NCI-H128 (cell line): ENCODE measurements at regions not wholly inside any gene's neighbourhood (a gene's known extent, or its start where the extent isn't known, plus 50 kb on each side); places are given as distances from the start of the nearest gene placed in this dataset.
"Not testable (repeated sequence)": the region's sequence is repeated elsewhere in the genome, so short reads cannot be mapped to it uniquely, and the experiment has no call there.

Experiments
- DNase-seq: peaks from one replicate; lab custom pipeline; 2025; ENCODE audit not compliant: unreplicated experiment; lab: John Stamatoyannopoulos, UW

DNA sequence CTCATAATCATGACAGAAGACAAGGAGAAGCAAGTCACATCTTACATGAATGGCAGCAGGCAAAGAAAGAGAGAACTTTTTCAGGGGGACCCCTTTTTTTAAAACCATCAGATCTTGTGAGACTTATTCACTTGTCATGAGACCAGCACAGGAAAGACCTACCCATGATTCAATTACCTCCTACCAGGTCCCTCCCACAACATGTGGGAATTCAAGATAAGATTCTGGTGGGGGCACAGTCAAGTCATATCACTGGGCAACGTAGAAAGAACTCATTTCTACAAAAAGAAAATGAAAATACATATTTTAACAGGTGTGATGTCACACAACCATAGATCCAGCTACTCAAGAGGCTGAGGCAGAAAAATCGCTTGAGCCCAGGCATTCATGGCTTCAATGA is 304.1 kb downstream of the IPMK start:
- DNase-seq = no peak

DNA sequence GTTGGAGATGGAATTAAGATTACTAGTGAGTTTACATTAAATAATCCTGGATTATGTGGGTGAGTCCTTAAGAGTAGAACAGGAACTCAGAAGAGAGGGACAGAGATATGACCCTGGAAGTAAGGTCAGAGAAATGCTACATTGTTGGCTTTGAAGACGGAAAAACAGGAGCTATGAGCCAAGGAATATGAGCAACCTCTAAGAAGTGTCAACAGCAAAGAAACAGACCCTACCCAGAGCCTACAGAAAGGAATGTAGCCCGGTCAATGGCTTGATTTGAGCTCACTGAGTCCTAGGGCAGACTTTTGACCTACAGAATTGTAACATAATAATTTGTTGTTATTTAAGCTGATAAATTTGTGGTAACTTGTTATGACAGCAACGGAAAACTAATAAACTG is 304.9 kb downstream of the IPMK start:
- no peak for DNase-seq

DNA sequence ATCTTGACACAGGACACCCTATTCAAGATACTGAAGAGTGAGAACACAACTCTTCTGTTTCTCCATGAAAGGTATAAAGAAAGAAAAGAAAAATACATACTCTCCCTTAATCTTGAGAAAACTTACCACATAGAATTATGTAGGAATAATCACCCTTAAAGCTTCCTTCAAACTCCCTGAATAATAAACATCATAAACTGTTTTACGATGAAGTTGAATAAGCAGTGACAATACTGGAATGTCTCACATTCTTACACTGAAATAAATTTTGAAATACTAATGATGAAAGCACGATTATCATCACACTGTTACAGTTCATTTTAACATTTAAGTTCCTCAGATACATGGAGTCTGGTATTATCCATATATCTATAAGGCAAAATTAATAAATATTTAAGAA is 306.2 kb downstream of the IPMK start:
- DNase-seq = no peak

DNA sequence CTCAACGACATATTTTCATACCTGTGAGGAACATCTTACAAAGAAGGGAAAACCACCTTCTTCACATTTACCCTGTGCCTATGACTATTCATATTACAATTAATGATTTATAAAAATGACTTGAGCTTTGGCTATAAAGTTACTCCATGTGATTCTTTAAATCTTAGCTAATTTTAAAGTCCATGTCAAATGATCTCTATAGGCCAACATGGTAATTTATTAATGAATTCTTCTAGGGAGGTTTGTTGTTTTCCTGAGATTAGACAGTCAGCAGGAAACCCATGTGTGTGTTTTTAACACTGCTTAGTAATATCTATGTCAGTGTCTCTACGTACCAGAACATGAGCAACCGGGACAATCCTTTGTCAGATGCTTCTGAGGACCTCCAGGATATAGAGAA is 307.3 kb downstream of the IPMK start:
- DNase-seq = no peak

DNA sequence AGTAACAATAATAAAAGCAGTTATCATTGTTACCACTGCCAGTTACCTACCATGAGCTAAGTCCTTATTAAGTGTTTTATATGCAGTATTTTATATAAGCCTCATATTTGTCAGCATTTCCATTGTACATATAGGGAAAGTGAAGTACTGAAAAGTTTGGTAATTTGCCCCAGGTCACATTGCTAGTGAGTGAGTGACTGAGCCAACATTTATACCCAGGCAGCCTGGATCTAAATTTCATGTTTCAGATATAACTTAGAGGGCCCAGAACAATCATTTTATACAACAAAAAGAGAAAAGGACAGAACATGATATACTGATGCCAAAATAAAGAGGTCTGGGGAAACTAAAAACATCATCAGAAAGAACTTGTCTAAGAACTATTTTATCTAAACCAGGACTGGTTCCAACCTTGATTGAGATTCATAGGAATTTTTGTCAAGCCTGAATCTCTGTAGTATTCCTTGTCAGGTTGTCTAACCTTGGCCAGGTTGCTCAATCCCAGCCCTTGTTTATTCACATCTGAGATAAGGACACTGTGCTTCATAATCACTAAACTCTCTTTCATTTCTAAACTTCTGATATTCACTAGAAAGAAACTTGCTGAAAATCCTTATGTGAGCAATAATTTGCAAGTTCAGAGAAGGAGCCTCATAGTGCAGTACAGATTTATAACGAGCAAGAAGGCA is 308.2 kb downstream of the IPMK start:
- no peak for DNase-seq

DNA sequence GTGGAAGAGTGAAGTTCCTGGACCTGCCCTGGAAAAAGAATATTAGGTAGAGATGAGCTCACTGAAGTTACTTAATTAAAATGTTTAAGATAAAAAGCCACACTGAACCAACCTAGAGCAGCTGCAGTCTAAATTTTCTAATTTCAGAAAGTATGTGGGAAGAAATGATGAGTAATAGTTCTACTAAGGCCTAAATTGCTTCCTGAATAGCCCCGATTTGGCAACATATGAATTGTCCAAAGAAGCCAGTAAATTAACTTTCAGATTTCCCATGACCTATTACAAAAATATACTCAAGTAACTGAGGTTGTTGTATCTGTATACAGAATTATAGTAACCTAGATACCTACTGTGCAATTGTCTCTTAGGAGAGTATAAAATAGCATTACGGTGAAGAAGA is 312.6 kb downstream of the IPMK start:
- no peak for DNase-seq

DNA sequence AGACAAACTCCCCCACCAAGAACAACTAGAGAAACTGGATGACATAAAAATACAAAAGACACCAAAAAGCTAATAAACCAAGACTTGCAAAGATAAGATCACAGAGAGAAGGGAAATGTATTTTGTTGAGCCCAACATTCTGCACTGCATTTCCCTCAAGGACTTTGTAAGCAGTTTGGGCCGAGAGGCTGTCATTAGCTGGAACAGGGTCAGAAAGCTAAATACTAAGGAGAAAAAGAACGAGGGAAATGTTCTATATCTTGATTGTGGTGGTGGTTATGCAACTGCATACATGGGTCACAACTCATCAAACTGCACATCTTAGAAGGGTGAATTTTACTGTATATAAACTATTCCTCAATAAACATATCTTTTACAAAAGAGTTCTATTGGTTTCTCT is 315.0 kb downstream of the IPMK start:
- no peak for DNase-seq

DNA sequence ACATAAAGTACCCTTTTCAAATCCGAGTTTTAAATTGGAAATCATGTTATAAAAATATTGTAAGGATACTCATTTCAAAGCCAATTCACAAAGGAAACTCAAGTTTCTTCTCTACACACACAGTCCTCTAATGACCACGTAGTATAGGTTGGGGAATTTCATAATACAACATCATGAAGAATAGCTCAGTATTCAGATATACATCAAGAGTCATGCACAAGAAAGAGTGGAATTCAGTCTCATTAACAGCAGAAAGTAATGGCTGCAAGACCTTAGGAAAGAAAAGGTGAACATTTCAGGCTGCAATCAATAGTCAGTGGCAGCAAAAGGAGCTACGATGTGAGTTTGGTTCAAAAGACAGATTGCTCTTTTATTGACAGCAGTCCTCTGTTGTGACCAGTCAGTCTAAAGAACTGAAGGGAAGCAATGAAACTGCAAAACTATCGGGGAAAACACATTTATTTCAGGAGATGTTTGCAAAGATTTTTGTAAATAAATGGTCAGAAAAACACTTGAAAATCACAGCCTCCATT is 317.2 kb downstream of the IPMK start:
- DNase-seq = no peak

DNA sequence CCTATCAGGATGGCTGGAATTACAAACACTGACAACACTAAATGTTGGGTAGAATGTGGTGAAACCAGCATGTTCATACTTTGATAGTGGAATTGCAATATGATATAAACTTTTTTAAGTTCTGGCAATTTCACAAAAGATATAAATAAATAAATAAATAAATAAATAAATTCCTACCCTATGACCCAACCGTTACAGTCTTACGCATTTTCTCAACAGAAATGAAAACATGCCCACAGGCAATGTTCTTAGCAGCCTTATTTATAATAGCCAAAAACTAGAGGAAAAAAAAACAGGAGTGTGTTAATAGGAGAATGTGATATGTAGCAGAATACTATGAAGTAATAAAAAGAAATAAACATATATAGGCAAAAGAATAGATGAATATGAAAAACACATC is 318.9 kb downstream of the IPMK start:
- DNase-seq = no peak

DNA sequence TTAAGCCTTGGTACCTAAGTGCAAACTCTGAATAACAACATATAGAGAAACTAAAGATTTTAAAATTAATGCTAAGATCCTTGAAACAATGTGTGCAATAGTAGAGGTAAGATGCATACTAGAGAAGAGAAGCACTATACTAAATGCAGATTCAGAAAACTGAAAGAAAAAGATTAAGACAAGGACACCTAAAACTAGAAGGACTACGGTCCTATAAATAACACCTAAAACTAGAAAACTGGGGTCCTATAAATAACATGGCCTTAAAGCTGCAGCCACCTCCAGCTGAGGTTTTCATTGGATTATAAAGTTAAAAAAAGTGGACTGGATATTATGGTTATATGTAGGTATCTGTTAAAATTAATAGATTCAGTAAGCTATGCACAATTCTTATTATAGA is 320.9 kb downstream of the IPMK start:
- DNase-seq = no peak

DNA sequence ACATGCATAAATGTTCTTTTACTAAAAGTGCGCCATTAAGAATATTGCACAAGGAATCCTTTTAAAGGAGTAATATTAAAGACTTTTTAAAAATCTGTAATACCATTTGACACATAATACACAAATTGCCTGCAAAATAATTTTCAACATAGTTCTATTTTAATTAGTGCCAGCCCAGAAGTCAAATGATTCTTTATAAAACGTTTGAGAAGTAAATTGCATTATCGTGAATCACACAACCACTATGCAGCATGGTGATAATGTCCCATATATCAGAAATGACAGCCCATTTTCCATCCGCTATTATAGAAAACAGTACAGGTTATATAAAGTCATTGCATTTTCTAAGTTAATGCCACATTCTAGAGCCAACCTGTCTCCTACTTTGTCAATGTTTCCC is 324.0 kb downstream of the IPMK start:
- DNase-seq = no peak

DNA sequence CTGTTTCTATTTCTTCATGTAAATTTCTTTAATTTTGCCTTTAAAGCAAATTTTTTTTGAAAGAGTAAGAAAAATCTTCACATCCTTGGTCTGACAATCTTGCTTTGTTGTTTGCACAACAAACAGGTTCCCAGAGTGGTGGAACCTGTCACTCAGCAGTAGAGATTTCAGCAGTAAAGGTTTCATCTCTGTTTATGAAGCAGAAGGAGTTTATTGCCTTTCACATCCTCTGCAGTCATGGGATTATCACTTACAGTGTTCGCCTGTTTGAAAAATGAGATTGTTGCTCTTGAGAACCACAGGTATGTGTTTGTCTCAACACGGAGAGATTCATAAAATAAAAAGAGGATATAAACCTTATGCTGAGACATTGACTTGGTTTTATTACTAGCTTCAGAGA is 342.6 kb downstream of the IPMK start:
- no peak for DNase-seq

DNA sequence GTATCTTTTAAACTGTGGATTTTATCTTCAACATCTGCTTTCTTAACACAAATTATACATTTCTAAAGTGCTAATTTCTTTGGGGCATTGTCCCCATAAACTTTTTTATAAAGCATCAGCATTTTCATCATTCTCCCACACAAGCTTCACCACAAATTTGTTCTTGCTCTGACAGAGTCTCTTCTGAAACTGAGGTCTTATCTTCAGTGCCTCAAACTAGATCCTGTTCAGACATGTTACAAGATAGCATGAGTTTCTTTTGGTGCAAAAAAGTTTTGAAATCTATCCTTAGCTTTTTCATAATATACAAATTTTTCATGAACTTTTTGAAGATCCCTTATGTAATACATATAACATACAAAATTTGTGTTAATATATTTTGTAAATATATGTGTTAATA is 346.6 kb downstream of the IPMK start:
- DNase-seq = no peak

DNA sequence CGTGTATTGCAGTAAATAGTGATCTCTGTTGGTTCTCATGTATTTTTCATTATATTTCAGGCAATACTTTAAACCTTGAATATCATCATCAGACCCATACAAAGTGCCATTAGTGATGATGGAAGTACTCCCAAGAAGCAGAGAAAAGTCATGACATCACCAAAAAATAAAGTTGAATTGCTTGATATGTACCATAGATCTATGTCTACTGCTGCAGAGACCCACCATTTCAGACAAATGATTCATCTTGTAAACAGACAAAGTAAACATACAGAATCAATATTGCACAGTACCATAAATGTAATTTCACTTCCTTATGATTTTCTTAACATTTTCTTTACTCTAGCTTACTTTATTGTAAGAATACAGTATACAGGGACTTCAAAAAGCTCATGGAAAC is 347.8 kb downstream of the IPMK start:
- no peak for DNase-seq

DNA sequence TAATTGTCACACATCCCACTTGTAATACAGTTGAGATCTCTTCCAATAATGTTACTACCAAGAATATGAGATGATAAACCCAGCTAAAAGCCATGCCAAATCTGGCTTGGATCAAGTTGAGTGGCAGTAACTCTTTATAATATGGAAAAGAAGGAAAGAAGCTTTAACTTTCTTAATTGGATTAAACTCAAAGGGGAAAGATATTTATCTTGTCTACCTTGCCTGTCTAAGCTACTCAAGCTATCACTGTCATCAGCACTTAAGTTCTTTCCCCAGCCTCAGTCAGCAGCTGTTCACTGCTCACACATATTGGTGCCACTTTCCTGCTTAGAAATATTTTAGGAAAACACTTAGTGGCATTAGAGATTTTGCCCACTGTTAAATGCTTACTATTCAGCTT is 350.7 kb downstream of the IPMK start:
- DNase-seq = no peak

DNA sequence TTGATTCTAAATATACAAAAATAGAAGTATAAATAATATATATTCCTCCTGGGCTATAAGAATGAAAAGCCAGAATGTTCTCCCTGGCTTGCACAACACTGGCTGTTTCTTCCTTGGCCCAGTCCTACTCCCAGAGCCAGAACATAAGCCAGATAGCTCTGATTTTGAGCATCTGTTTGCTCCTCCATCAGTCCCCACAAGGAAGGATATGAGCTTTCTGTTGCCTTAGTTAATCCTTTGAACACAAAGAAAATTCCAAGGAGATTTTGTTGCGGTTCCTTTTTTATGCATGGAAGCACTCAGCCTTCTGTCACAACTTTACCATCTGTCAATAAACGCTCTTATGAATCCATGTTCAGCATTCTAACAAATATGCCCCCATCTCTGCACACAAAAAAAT is 361.8 kb downstream of the IPMK start:
- DNase-seq = no peak

DNA sequence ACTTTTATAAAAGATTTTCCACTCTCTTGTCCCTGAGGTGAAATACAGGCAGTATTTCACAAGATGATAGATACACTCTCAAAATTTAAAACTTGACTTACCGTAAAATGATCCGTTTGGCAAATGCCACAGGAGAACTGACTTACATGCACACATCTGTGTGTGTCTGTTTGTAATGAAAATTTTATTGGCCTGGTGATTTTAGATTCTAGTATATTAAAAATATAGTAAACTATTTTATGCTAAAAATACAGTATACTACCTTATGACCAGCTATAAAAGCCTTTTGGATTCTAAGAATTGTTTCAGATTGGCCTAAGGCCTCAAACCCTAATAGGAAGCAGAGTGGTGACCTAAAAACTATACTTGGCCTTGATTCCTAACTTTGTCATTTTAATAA is 362.7 kb downstream of the IPMK start:
- DNase-seq = no peak

DNA sequence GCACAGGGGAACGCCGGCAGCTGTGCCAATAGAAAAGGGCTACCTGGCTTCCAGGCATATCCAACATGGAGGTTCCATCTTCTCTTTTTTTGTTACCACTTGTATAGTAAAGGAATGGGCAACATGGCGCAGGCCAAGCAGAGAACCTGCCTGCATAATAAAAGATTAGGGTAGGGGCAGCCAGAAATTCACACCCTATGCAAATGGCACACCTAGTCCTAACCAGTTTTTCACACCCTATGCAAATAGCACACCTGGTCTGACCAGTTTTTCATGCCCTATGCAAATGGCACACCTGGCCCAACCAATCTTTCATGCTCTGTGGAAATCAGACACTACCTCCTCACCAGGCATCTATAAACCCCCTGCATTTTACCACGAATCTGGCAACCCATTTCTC is 369.5 kb downstream of the IPMK start:
- no peak for DNase-seq

DNA sequence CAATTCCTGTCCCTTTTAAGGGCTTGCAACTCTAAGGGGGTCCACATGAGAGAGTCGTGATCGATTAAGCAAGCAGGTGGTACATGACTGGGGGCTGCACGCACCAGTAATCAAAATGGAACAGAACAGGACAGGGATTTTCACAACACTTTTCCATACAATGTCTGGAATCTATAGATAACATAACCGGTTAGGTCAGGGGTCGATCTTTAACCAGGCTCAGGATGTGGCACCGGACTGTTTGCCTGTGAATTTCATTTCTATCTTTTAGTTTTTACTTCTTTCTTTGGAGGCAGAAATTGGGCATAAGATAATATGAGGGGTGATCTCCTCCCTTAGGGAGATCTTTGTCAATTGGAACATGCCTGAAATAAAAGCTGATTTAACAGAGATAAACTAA is 370.1 kb downstream of the IPMK start:
- no peak for DNase-seq

DNA sequence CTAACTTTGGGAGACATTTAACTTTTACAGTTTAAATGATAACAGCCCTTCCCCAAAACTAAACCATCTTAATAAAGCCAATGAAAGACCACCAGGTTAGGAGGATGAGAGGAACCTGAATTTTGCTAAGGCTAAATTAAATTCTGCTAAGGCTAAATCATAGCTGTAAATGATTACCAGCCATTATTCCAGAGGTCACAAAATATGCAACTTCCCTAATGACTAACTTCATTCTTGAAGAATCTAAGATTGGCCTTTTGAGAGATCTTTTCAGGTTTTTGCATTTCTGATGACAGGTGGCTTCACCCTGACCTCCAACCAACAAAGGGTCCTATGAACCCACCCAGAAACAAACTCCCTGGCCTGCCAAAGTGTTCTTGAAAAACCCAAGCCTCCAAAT is 373.3 kb downstream of the IPMK start:
- DNase-seq = no peak

DNA sequence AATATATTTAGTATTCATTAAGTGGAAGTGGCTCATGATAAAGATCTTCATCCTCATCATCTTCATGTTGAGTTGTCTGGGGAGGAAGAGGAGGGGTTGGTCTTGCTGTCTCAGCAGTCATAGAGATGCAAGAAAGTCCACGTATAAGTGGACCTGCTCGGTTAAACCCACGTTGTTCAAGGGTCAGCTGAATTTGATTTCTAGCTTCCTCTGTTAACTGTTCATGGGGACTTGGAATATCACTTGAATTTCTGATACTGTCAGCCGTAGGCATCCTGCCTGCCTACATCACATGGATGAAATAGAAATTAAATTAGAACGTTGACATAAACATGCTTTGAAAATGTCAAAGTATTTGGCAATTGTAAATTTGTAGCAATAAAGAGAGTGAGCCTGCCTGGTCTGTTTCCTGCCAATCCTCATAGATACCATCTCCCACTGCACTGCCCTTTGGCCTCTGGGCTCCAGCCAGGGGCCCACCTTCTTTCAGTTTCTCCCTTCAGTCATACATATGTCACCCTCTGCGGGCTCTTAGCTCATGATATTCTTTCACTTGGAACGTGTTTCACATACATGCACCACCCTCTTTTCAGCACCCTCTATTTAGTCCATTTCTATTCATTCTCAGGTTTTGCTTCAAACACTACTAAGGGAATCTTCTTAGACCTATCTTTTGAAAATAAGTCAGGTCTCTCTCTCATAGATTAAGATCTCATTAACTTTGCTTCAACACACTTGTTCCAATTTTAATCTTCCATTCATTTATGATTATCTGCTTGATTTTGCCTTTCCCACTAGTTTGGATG is 376.3 kb downstream of the IPMK start:
- no peak for DNase-seq

DNA sequence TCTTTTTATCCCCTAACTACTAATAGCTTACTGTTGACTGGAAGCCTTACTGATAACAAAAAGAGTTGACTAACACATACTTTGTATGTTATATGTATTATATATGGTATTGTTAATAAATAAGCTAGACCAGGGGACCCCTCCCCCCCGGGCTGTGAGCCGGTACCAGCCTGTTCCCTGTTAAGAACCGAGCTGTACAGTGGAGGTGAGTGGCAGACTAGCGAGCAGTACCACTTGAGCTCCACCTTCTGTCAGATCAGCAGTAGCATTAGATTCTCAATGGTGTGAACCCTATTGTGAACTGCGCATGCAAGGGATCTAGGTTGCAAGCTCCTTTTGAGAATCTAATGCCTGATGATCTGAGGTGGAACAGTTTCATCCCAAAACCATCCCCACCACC is 377.0 kb downstream of the IPMK start:
- DNase-seq = no peak

DNA sequence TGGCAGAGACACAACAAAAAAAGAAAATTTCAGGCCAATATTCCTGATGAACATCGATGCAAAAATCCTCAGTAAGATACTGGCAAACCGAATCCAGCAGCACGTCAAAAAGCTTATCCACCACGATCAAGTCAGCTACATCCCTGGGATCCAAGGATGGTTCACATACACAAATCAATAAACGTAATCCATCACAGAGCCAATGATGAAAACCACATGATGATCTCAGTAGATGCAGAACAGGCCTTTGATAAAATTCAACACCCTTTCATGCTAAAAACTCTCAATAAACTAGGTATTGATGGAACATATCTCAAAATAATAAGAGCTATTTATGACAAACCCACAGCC is 382.1 kb downstream of the IPMK start:
- DNase-seq = not testable (repeated sequence)
